ENCODE measurements at regions not wholly inside any gene's neighbourhood (a gene's known extent, or its start where the extent isn't known, plus 50 kb on each side); places are given as distances from the start of the nearest gene placed in this dataset.

DNA sequence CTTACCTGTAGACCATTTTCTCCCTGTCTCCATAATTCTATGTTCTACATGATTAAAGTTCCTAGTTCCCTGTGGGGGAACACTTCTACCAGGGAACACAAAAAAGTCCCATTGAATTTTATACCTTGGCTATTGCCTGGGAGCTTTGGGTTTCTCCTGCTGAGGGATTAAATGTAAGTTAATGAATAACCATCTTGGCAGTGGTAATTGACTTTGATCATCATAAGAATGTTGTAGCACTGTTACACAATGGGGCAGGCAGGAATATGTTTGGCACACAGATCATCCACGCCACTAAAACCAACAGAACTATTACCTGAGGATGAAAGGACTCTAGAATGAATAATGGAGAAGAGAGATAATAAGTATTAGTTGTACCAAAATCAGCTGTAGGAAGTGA, 1106.2 kb upstream of the GJE1 start:
- WGBS, result 89% methylated on average over 1 of the region's 1 CpG
- H3K4me3 ChIP-seq (ENCODE audit: low read length in 2 of 2), result no peak overlapping the region
- no peak for DNase-seq (ENCODE audit: low read depth in 6 of 9, low spot score in 9 of 9)
- no peaks in the 10 kb centered on the region for H3K4me1 ChIP-seq (ENCODE audit: control insufficient read depth in 2 of 2, insufficient read depth in 2 of 2, low read length in 2 of 2)
- H3K27me3 ChIP-seq (ENCODE audit: control insufficient read depth in 2 of 2, insufficient read depth in 1 of 2, low read length in 1 of 2), result no peaks in the 10 kb centered on the region
- no peaks in the 10 kb centered on the region for H3K9me3 ChIP-seq (ENCODE audit: control insufficient read depth in 2 of 2, insufficient read depth in 1 of 2, low read length in 1 of 2)
- H3K27ac ChIP-seq (ENCODE audit: low read depth in 1 of 2, low read length in 1 of 2), result no peak overlapping the region
- H3K36me3 ChIP-seq (ENCODE audit: control insufficient read depth in 2 of 2, insufficient read depth in 2 of 2, low read length in 1 of 2), result no peaks in the 10 kb centered on the region

DNA sequence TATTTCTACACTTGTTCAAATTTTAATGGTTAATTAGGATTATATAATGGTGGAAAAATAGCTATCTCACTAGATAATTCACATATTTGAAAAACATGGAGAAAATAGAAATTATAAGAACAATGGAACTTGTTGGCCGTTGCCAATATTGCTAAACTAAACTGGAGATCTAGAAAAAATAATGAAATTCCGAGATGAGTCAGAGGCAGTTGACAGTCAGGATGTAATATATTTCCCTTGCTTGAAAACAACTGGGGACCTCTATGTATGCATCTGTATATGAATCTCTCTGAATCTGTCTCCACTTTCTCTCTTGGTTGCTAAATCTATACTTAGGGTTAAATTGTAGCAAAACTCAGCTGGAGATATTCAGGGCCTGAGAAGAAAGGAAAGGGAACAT, 1108.2 kb upstream of the GJE1 start:
- Histone ChIP-seq H3K27me3 (ENCODE audit: control insufficient read depth in 2 of 2, insufficient read depth in 1 of 2, low read length in 1 of 2) (no peaks in the 10 kb centered on the region), H3K4me1 (ENCODE audit: control insufficient read depth in 2 of 2, insufficient read depth in 2 of 2, low read length in 2 of 2) (no peaks in the 10 kb centered on the region), H3K4me3 (ENCODE audit: low read length in 2 of 2) (no peak overlapping the region), H3K36me3 (ENCODE audit: control insufficient read depth in 2 of 2, insufficient read depth in 2 of 2, low read length in 1 of 2) (no peaks in the 10 kb centered on the region), H3K27ac (ENCODE audit: low read depth in 1 of 2, low read length in 1 of 2) (no peak overlapping the region), H3K9me3 (ENCODE audit: control insufficient read depth in 2 of 2, insufficient read depth in 1 of 2, low read length in 1 of 2) (no peaks in the 10 kb centered on the region)
- WGBS, result 93% methylated on average over 2 of the region's 2 CpGs
- DNase-seq (ENCODE audit: low read depth in 6 of 9, low spot score in 9 of 9), result no peak

DNA sequence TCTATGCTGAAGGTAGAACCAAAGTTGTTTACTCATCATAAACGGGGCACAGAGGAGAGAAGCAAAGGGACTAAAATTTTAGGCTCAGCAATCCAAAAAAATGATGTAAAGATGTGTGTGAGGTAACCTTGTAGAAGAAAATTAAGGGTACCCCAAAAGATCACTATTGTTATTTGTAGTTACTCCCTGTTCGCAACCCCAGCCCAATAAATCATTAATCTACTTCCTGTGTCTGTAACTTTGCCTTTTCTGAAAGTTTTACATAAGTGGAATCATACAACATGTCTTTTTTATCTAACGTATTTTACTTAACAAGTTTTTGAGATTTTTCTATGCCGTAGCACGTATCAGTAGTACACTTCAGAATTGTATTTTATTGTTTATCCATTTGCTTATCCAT, 1114.8 kb upstream of the GJE1 start:
- H3K27ac ChIP-seq (ENCODE audit: low read depth in 1 of 2, low read length in 1 of 2), result no peak overlapping the region
- no peaks in the 10 kb centered on the region for H3K9me3 ChIP-seq (ENCODE audit: control insufficient read depth in 2 of 2, insufficient read depth in 1 of 2, low read length in 1 of 2)
- no peaks in the 10 kb centered on the region for H3K4me1 ChIP-seq (ENCODE audit: control insufficient read depth in 2 of 2, insufficient read depth in 2 of 2, low read length in 2 of 2)
- H3K36me3 ChIP-seq (ENCODE audit: control insufficient read depth in 2 of 2, insufficient read depth in 2 of 2, low read length in 1 of 2), result no peaks in the 10 kb centered on the region
- DNase-seq (ENCODE audit: low read depth in 6 of 9, low spot score in 9 of 9), result no peak
- no peak overlapping the region for H3K4me3 ChIP-seq (ENCODE audit: low read length in 2 of 2)
- no peaks in the 10 kb centered on the region for H3K27me3 ChIP-seq (ENCODE audit: control insufficient read depth in 2 of 2, insufficient read depth in 1 of 2, low read length in 1 of 2)
- 91% methylated on average over 5 of the region's 5 CpGs for WGBS

DNA sequence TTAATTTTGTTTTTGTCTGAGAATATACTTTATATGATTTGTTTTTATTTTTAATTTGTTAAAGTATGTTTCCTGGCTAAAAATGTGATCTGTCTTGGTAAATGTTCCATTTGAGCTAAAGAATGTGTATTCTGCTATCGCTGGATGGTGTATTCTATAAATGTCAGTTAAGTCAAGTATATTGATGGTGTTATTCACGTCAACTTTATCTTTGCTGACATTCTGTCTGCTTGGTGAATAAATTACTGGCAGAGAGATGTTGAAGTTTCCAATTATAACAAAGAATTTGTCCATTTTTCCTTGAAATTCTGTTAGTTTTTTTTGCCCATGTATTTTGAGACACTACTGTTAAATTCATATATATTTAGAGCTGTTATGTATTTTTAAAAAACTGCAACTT, 1131.8 kb upstream of the GJE1 start:
- WGBS, result 95% methylated on average over 2 of the region's 2 CpGs
- Histone ChIP-seq H3K27me3 (ENCODE audit: control insufficient read depth in 2 of 2, insufficient read depth in 1 of 2, low read length in 1 of 2) (no peaks in the 10 kb centered on the region), H3K4me3 (ENCODE audit: low read length in 2 of 2) (no peak overlapping the region), H3K4me1 (ENCODE audit: control insufficient read depth in 2 of 2, insufficient read depth in 2 of 2, low read length in 2 of 2) (no peaks in the 10 kb centered on the region), H3K9me3 (ENCODE audit: control insufficient read depth in 2 of 2, insufficient read depth in 1 of 2, low read length in 1 of 2) (no peaks in the 10 kb centered on the region), H3K27ac (ENCODE audit: low read depth in 1 of 2, low read length in 1 of 2) (no peak overlapping the region), H3K36me3 (ENCODE audit: control insufficient read depth in 2 of 2, insufficient read depth in 2 of 2, low read length in 1 of 2) (no peaks in the 10 kb centered on the region)
- no peak for DNase-seq (ENCODE audit: low read depth in 6 of 9, low spot score in 9 of 9)

DNA sequence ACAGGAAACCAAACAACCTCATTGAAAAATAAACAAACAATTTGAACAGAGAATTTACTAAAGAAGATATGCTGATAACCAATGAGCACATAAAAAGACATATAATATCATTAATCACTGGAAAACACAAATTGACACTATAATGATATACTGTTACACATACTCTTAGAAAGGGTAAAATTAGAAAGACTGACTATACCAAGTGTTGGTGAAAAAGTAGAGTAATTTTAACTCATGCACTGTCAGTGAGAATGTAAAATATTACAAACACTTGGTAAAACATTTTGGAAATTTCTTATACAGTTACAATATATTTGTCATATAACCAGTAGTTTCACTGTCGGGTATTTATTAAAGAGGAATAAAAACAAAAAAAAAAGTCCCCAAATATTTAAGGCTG, 1139.2 kb upstream of the GJE1 start:
- H3K27ac ChIP-seq (ENCODE audit: low read depth in 1 of 2, low read length in 1 of 2), result no peak overlapping the region
- no peak for DNase-seq (ENCODE audit: low read depth in 6 of 9, low spot score in 9 of 9)
- H3K36me3 ChIP-seq (ENCODE audit: control insufficient read depth in 2 of 2, insufficient read depth in 2 of 2, low read length in 1 of 2), result no peaks in the 10 kb centered on the region
- no peak overlapping the region for H3K4me3 ChIP-seq (ENCODE audit: low read length in 2 of 2)
- no peaks in the 10 kb centered on the region for H3K4me1 ChIP-seq (ENCODE audit: control insufficient read depth in 2 of 2, insufficient read depth in 2 of 2, low read length in 2 of 2)
- WGBS, result 100% methylated on average over 1 of the region's 1 CpG
- no peaks in the 10 kb centered on the region for H3K27me3 ChIP-seq (ENCODE audit: control insufficient read depth in 2 of 2, insufficient read depth in 1 of 2, low read length in 1 of 2)
- H3K9me3 ChIP-seq (ENCODE audit: control insufficient read depth in 2 of 2, insufficient read depth in 1 of 2, low read length in 1 of 2), result no peaks in the 10 kb centered on the region

DNA sequence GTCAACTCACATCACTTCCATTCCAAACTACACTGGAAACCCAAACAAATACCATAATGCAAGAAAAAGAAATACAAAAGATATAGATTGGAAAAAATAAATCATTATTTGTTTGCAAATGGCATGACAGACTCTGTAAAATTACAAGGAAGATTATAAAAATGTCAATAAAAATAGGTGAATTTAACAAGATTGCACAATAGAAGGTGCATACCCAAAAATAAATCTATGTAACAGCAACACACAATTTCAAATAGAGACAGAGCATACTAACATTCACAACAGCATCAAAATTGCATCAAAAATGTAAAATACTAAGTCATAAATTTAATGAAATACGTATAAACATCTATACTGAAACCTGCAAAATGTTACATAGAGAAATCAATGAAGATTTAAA, 1140.0 kb upstream of the GJE1 start:
- Histone ChIP-seq H3K36me3 (ENCODE audit: control insufficient read depth in 2 of 2, insufficient read depth in 2 of 2, low read length in 1 of 2) (no peaks in the 10 kb centered on the region), H3K4me3 (ENCODE audit: low read length in 2 of 2) (no peak overlapping the region), H3K27ac (ENCODE audit: low read depth in 1 of 2, low read length in 1 of 2) (no peak overlapping the region), H3K4me1 (ENCODE audit: control insufficient read depth in 2 of 2, insufficient read depth in 2 of 2, low read length in 2 of 2) (no peaks in the 10 kb centered on the region), H3K9me3 (ENCODE audit: control insufficient read depth in 2 of 2, insufficient read depth in 1 of 2, low read length in 1 of 2) (no peaks in the 10 kb centered on the region), H3K27me3 (ENCODE audit: control insufficient read depth in 2 of 2, insufficient read depth in 1 of 2, low read length in 1 of 2) (no peaks in the 10 kb centered on the region)
- WGBS, result 93% methylated on average over 1 of the region's 1 CpG
- no peak for DNase-seq (ENCODE audit: low read depth in 6 of 9, low spot score in 9 of 9)

DNA sequence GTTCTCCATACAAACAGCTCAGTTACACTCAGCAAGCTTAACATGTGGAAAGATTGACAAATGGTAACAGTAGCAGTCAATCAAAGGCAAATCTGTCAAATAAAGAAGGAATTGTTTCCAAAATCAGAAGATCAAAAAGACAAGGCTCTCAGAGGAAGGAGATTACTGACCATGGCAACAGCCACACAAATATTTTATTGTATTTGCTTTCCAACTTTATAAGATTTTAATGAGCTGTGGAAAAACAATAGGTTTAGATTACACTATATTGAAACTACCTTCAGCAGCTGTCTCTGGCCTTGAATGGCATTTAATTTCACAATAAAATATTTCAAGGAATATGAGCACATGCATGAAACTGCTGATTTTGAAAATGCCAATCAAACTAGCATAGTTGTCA, 1143.9 kb upstream of the GJE1 start:
- Histone ChIP-seq H3K4me1 (ENCODE audit: control insufficient read depth in 2 of 2, insufficient read depth in 2 of 2, low read length in 2 of 2) (no peaks in the 10 kb centered on the region), H3K9me3 (ENCODE audit: control insufficient read depth in 2 of 2, insufficient read depth in 1 of 2, low read length in 1 of 2) (no peaks in the 10 kb centered on the region), H3K27me3 (ENCODE audit: control insufficient read depth in 2 of 2, insufficient read depth in 1 of 2, low read length in 1 of 2) (no peaks in the 10 kb centered on the region), H3K27ac (ENCODE audit: low read depth in 1 of 2, low read length in 1 of 2) (no peak overlapping the region), H3K36me3 (ENCODE audit: control insufficient read depth in 2 of 2, insufficient read depth in 2 of 2, low read length in 1 of 2) (no peaks in the 10 kb centered on the region), H3K4me3 (ENCODE audit: low read length in 2 of 2) (no peak overlapping the region)
- DNase-seq (ENCODE audit: low read depth in 6 of 9, low spot score in 9 of 9), result no peak

DNA sequence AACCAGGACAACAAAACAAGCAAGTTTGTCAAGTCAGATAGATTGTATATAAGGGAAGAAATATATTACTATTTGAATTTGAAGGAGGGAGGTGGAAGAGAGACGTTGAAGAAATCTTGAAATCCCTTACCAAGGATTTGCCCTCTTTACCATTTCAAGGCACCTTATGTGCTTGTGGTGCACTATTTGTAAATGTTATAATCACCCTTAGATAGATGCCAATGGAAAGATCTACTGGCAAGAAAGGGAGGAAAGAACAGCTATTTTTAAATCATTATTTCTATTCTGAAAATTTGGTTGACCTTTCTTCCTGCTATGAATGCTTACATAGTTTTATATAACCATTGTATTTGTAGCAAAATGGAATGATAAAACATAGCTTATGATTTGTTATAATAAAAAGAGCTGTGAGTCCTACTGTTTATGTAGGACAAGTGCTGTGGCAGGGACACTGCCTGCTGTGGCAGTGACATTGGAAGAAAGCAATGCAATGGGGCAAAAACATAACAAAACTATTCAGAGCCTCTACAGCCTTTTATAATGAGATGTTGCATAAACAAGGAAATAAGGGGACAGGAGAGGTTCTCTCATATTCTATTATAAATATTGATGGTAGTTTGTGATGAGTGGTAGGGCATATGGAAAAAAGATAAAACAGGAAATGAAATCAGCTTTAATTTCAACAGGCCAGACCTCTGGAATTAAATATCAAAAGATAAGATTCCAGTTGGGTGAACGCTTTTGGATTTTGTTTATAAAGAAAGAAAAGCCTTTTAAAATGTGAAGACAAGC, 1145.2 kb upstream of the GJE1 start:
- no peaks in the 10 kb centered on the region for H3K27me3 ChIP-seq (ENCODE audit: control insufficient read depth in 2 of 2, insufficient read depth in 1 of 2, low read length in 1 of 2)
- H3K36me3 ChIP-seq (ENCODE audit: control insufficient read depth in 2 of 2, insufficient read depth in 2 of 2, low read length in 1 of 2), result no peaks in the 10 kb centered on the region
- H3K27ac ChIP-seq (ENCODE audit: low read depth in 1 of 2, low read length in 1 of 2), result no peak overlapping the region
- WGBS, result 94% methylated on average over 2 of the region's 2 CpGs
- no peaks in the 10 kb centered on the region for H3K9me3 ChIP-seq (ENCODE audit: control insufficient read depth in 2 of 2, insufficient read depth in 1 of 2, low read length in 1 of 2)
- no peak for DNase-seq (ENCODE audit: low read depth in 6 of 9, low spot score in 9 of 9)
- H3K4me3 ChIP-seq (ENCODE audit: low read length in 2 of 2), result no peak overlapping the region
- H3K4me1 ChIP-seq (ENCODE audit: control insufficient read depth in 2 of 2, insufficient read depth in 2 of 2, low read length in 2 of 2), result no peaks in the 10 kb centered on the region

DNA sequence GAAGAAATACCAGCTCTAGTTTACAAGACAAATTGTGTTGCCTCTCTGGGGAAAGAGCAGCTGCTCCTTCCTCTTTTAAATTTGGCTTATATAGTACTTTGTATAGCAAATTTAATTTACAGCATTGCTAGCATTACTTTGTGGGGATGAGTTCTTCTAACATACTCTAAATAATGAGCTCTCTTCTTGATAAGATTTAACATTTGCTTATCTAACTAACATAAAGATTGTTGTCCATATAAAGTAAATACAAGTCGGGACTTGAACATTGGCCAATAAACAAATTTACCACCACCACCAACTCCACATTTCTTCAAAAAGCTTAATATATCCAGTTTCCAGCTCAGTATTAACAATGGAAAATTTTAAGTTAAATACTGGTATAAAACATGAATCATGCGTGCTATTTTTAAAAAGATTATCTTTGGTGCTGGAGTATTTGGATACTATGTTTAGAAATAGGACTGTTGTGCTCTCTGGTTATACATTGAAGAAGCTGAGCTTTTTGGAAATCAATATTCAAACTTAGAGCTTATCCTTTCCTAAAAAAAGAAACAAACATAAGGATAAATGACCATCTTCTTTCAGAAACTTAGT, 1146.9 kb upstream of the GJE1 start:
- Histone ChIP-seq H3K36me3 (ENCODE audit: control insufficient read depth in 2 of 2, insufficient read depth in 2 of 2, low read length in 1 of 2) (no peaks in the 10 kb centered on the region), H3K4me1 (ENCODE audit: control insufficient read depth in 2 of 2, insufficient read depth in 2 of 2, low read length in 2 of 2) (no peaks in the 10 kb centered on the region), H3K4me3 (ENCODE audit: low read length in 2 of 2) (no peak overlapping the region), H3K9me3 (ENCODE audit: control insufficient read depth in 2 of 2, insufficient read depth in 1 of 2, low read length in 1 of 2) (no peaks in the 10 kb centered on the region), H3K27ac (ENCODE audit: low read depth in 1 of 2, low read length in 1 of 2) (no peak overlapping the region), H3K27me3 (ENCODE audit: control insufficient read depth in 2 of 2, insufficient read depth in 1 of 2, low read length in 1 of 2) (no peaks in the 10 kb centered on the region)
- no peak for DNase-seq (ENCODE audit: low read depth in 6 of 9, low spot score in 9 of 9)
- WGBS, result 96% methylated on average over 2 of the region's 2 CpGs

Data from thymus (tissue), 11 donors.